GM12873 (cell line): ENCODE measurements at regions not wholly inside any gene's neighbourhood (a gene's known extent, or its start where the extent isn't known, plus 50 kb on each side); places are given as distances from the start of the nearest gene placed in this dataset.

Source experiments
- CTCF ChIP-seq: IDR thresholded peaks from 2 replicates; pipeline ENCODE4 v1.5.1; 2012; ENCODE audit warnings: low read depth, mild to moderate bottlenecking, moderate library complexity, low read length, control low read depth; ENCODE audit not compliant: insufficient read depth; ENCODE audit errors: missing control alignments

- no peak for TF ChIP-seq CTCF
Observed at GRCh38 chr1:208393826-208394225, 149.6 kb upstream of the PLXNA2 start.

- TF ChIP-seq CTCF, result no peak
Observed at GRCh38 chr1:208397286-208397685, 153.1 kb upstream of the PLXNA2 start.

- TF ChIP-seq CTCF, result no peak
Observed at GRCh38 chr1:208405014-208405413, 160.8 kb upstream of the PLXNA2 start.

GRCh38 chr1:208409176-208409575 is 165.0 kb upstream of the PLXNA2 start:
- no peak for TF ChIP-seq CTCF

GRCh38 chr1:208410409-208410808 is 166.2 kb upstream of the PLXNA2 start:
- no peak for TF ChIP-seq CTCF

GRCh38 chr1:208413006-208413405 is 168.8 kb upstream of the PLXNA2 start:
- TF ChIP-seq CTCF, result no peak

GRCh38 chr1:208418667-208419066 is 174.5 kb upstream of the PLXNA2 start:
- TF ChIP-seq CTCF, result no peak
